ENCODE measurements at regions not wholly inside any gene's neighbourhood (a gene's known extent, or its start where the extent isn't known, plus 50 kb on each side); places are given as distances from the start of the nearest gene placed in this dataset.

DNA sequence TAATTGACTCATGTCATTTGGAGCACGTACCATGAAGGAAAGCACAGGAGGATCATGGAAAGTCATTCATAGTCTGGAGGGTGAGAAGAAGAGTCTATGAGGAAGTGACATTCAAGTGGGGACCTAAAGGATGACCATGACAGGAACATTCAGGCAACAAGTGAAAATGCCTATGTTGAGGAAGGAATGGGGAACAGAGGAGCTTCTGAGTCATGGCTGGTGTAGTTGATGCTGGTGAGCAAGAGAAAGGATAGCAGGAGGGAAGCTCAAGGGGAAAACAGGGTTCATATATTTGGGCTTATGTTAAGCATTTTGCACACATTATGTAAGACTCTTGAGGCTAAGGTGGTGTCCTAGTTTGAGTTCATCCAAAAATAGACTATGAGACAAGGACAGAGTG is 318.6 kb downstream of the HNRNPD start:
- Histone ChIP-seq H3K36me3 (ENCODE audit: control insufficient read depth, insufficient read depth, low read length) (no peaks in the 10 kb centered on the region), H3K4me3 (ENCODE audit: low read depth, low read length) (no peak overlapping the region), H3K9me3 (no peaks in the 10 kb centered on the region), H3K27me3 (replicated peaks; ENCODE audit: control insufficient read depth, insufficient read depth, low read length) (no peaks in the 10 kb centered on the region), H3K4me1 (no peaks in the 10 kb centered on the region)
- H3K36me3 Mint-ChIP-seq (ENCODE audit: insufficient read depth, unreplicated experiment), result no peaks in the 10 kb centered on the region
- ChIA-PET POLR2A (no interaction called here), CTCF (no interaction called here)
- no peak overlapping the region for H3K27ac Mint-ChIP-seq (ENCODE audit: unreplicated experiment)
- no peaks in the 10 kb centered on the region for H3K27me3 Mint-ChIP-seq (ENCODE audit: insufficient read depth, unreplicated experiment)
- H3K9me3 Mint-ChIP-seq (ENCODE audit: unreplicated experiment), result peaks cover 22% of the 10 kb centered on the region
- H3K4me3 Mint-ChIP-seq (ENCODE audit: unreplicated experiment), result no peak overlapping the region
- H3K4me1 Mint-ChIP-seq (ENCODE audit: low read depth, unreplicated experiment), result no peaks in the 10 kb centered on the region
- DNase-seq, result no peak
- intact Hi-C loops (cut with micrococcal nuclease; ENCODE audit: unreplicated experiment), result no loop called here
- TF ChIP-seq, protein P1, sequence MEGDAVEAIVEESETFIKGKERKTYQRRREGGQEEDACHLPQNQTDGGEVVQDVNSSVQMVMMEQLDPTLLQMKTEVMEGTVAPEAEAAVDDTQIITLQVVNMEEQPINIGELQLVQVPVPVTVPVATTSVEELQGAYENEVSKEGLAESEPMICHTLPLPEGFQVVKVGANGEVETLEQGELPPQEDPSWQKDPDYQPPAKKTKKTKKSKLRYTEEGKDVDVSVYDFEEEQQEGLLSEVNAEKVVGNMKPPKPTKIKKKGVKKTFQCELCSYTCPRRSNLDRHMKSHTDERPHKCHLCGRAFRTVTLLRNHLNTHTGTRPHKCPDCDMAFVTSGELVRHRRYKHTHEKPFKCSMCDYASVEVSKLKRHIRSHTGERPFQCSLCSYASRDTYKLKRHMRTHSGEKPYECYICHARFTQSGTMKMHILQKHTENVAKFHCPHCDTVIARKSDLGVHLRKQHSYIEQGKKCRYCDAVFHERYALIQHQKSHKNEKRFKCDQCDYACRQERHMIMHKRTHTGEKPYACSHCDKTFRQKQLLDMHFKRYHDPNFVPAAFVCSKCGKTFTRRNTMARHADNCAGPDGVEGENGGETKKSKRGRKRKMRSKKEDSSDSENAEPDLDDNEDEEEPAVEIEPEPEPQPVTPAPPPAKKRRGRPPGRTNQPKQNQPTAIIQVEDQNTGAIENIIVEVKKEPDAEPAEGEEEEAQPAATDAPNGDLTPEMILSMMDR (IDR thresholded peaks at IDR 0.05; ENCODE audit: insufficient read depth in 1 of 2, low read depth in 1 of 2, low read length in 1 of 2, severe bottlenecking in 1 of 2, unreplicated experiment in 1 of 2), result no peak
- BruUV-seq (replicated peaks), result no TSS peak

DNA sequence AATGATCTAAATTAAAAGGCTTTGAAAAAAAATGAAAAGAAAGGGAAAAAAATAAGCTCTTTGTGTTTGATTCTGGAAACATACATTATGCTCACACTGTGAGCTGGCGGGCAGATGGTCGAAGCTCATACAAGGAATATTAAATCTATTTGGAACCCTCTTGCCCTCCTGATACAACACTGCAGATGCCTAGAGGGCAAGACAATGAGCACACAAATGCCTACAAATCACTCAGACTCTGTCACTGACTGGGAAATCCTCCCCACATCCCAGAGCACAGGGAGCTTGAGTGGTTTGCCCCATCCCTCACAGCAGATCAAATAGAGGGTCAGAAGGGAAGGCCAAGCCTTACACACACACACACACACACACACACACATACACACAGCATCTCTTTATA is 320.4 kb downstream of the HNRNPD start:
- no peak overlapping the region for H3K4me3 Mint-ChIP-seq (ENCODE audit: unreplicated experiment)
- no peak overlapping the region for H3K27ac Mint-ChIP-seq (ENCODE audit: unreplicated experiment)
- Histone ChIP-seq H3K4me3 (ENCODE audit: low read depth, low read length) (no peak overlapping the region), H3K4me1 (no peaks in the 10 kb centered on the region), H3K27me3 (replicated peaks; ENCODE audit: control insufficient read depth, insufficient read depth, low read length) (no peaks in the 10 kb centered on the region), H3K36me3 (ENCODE audit: control insufficient read depth, insufficient read depth, low read length) (no peaks in the 10 kb centered on the region), H3K9me3 (no peaks in the 10 kb centered on the region)
- no peaks in the 10 kb centered on the region for H3K27me3 Mint-ChIP-seq (ENCODE audit: insufficient read depth, unreplicated experiment)
- TF ChIP-seq, protein P1 (IDR thresholded peaks at IDR 0.05; ENCODE audit: insufficient read depth in 1 of 2, low read depth in 1 of 2, low read length in 1 of 2, severe bottlenecking in 1 of 2, unreplicated experiment in 1 of 2), result no peak
- POLR2A ChIA-PET, result no interaction called here
- H3K9me3 Mint-ChIP-seq (ENCODE audit: unreplicated experiment), result peaks cover 22% of the 10 kb centered on the region
- CTCF ChIA-PET, result no interaction called here
- no peaks in the 10 kb centered on the region for H3K36me3 Mint-ChIP-seq (ENCODE audit: insufficient read depth, unreplicated experiment)
- H3K4me1 Mint-ChIP-seq (ENCODE audit: low read depth, unreplicated experiment), result no peaks in the 10 kb centered on the region
- no TSS peak for BruUV-seq (replicated peaks)
- no peak for DNase-seq
- intact Hi-C loops (cut with micrococcal nuclease; ENCODE audit: unreplicated experiment), result no loop called here

DNA sequence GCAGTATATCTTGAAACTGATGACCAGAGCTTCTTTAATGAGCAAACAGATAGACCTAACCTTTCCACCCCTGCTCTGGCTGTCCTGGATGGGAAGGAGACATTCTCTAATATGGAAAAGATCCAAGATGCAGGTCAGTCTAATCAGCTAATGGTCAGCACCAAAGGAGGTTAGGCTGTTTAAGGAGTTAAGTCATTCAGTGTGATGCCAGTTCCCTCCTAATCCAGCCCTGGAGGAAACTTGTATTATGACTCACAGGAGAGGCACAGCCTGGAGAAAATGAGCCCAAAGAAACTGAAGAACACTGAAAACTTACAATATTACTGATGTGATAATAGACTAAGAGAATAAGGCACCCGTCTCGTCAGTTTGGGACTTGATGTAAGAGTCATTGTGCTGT is 323.0 kb downstream of the HNRNPD start:
- Mint-ChIP-seq H3K36me3 (ENCODE audit: insufficient read depth, unreplicated experiment) (no peaks in the 10 kb centered on the region), H3K27me3 (ENCODE audit: insufficient read depth, unreplicated experiment) (no peaks in the 10 kb centered on the region), H3K9me3 (ENCODE audit: unreplicated experiment) (peaks cover 12% of the 10 kb centered on the region), H3K27ac (ENCODE audit: unreplicated experiment) (no peak overlapping the region), H3K4me3 (ENCODE audit: unreplicated experiment) (no peak overlapping the region), H3K4me1 (ENCODE audit: low read depth, unreplicated experiment) (no peaks in the 10 kb centered on the region)
- TF ChIP-seq, protein P1 (IDR thresholded peaks at IDR 0.05; ENCODE audit: insufficient read depth in 1 of 2, low read depth in 1 of 2, low read length in 1 of 2, severe bottlenecking in 1 of 2, unreplicated experiment in 1 of 2), result no peak
- no peak for DNase-seq
- CTCF ChIA-PET, result no interaction called here
- intact Hi-C loops (cut with micrococcal nuclease; ENCODE audit: unreplicated experiment), result no loop called here
- no TSS peak for BruUV-seq (replicated peaks)
- H3K4me1 ChIP-seq, result no peaks in the 10 kb centered on the region
- POLR2A ChIA-PET, result no interaction called here
- no peaks in the 10 kb centered on the region for H3K36me3 ChIP-seq (ENCODE audit: control insufficient read depth, insufficient read depth, low read length)
- H3K9me3 ChIP-seq, result no peaks in the 10 kb centered on the region
- H3K4me3 ChIP-seq (ENCODE audit: low read depth, low read length), result no peak overlapping the region
- no peaks in the 10 kb centered on the region for H3K27me3 ChIP-seq (replicated peaks; ENCODE audit: control insufficient read depth, insufficient read depth, low read length)

Measured in Caco-2 (cell line).